ENCODE measurements at regions not wholly inside any gene's neighbourhood (a gene's known extent, or its start where the extent isn't known, plus 50 kb on each side); places are given as distances from the start of the nearest gene placed in this dataset.

- no peak for TF ChIP-seq USF2 (IDR thresholded peaks at IDR 0.05; ENCODE audit: low read length)
- no peak for TF ChIP-seq CTCF (IDR thresholded peaks at IDR 0.05; ENCODE audit: control extremely low read depth in 1 of 3, insufficient read depth in 1 of 3, low read depth in 1 of 3, low read length in 3 of 3)
- no peak for TF ChIP-seq EP300 (IDR thresholded peaks at IDR 0.05; ENCODE audit: borderline replicate concordance in 1 of 2, low read depth in 2 of 2, low read length in 2 of 2)
Observed at GRCh38 chr1:59018446-59018845, 234.6 kb upstream of the JUN start.

All from H1 (cell line).